Right lobe of liver (tissue), 6 donors: ENCODE measurements at regions not wholly inside any gene's neighbourhood (a gene's known extent, or its start where the extent isn't known, plus 50 kb on each side); places are given as distances from the start of the nearest gene placed in this dataset.

Experiments
- ATAC-seq, 4 donors: fragments of 200-7000 bp; cut with Tn5 transposase; one replicate each; pipeline ENCODE4 v1.9.1; 2020; ENCODE audit warnings: mild to moderate bottlenecking in 4 of 4, moderate library complexity in 4 of 4
- DNase-seq, 3 donors: peaks; one replicate each; pipeline ENCODE4 v3.0.0-alpha.2; 2020
- H3K27ac ChIP-seq, 3 donors: fragments of 200-600 bp; one replicate each; pipeline ENCODE4 v1.8.0; 2022
- H3K27me3 ChIP-seq, 2 donors: fragments of 200-600 bp; one replicate each; pipeline ENCODE4 v1.8.0; 2022
- H3K36me3 ChIP-seq, 4 donors: fragments of 200-600 bp; sonication (generic) in 1 of 4; one replicate each; pipeline versions ENCODE4 v1.5.1 to v1.8.0; 2017 to 2022; ENCODE audit warnings: control low read depth in 1 of 4
- H3K4me1 ChIP-seq, 4 donors: fragments of 200-600 bp; sonication (generic) in 1 of 4; one replicate each; pipeline versions ENCODE4 v1.5.1 to v1.8.0; 2017 to 2022; ENCODE audit warnings: control low read depth in 1 of 4
- H3K4me3 ChIP-seq, 3 donors: fragments of 200-600 bp; one replicate each; pipeline ENCODE4 v1.8.0; 2022
- H3K9me3 ChIP-seq, 4 donors: fragments of 200-600 bp; sonication (generic) in 1 of 4; one replicate each; pipeline versions ENCODE4 v1.5.1 to v1.8.0; 2017 to 2022; ENCODE audit warnings: control low read depth in 1 of 4
- POLR2A ChIP-seq: fragments of 450-650 bp; IDR thresholded peaks from one replicate; pipeline ENCODE4 v1.6.1; 2017; ENCODE audit warnings: antibody characterized with exemption, mild to moderate bottlenecking
- WGBS: methylation state at CpG from one replicate; pipeline ENCODE4 v1.1.6; 2018; ENCODE audit warnings: low coverage, low lambda C conversion rate; ENCODE audit not compliant: insufficient coverage; ENCODE audit errors: missing lambda C conversion rate; 5-methylcytosine and 5-hydroxymethylcytosine counted together
- intact Hi-C, 2 donors: fragments of 100-400 bp; cut with DNase I; formaldehyde crosslinking; loops; one replicate each; pipeline versions ENCODE4 v1.11.2 to v1.14.1; 2022
- TF ChIP-seq, protein P1 (sequence below), 4 donors: fragments of 200-600 bp in 3 of 4; fragments of 450-650 bp in 1 of 4; IDR thresholded peaks; one replicate each; pipeline versions ENCODE4 v1.5.1 to v1.8.0; 2016 to 2022; ENCODE audit warnings: antibody characterized with exemption in 4 of 4, mild to moderate bottlenecking in 2 of 4
- donor health status: DM: no; HTN: yes; CAD: no.
- donor health status: DM: no; HTN: no; CAD: no.
- donor health status: DM: no; HTN: no; CAD: no.
- donor health status: DM: no; HTN: yes; CAD: no.
- donor health status: DM: no; HTN: yes; CAD: no.

DNA sequence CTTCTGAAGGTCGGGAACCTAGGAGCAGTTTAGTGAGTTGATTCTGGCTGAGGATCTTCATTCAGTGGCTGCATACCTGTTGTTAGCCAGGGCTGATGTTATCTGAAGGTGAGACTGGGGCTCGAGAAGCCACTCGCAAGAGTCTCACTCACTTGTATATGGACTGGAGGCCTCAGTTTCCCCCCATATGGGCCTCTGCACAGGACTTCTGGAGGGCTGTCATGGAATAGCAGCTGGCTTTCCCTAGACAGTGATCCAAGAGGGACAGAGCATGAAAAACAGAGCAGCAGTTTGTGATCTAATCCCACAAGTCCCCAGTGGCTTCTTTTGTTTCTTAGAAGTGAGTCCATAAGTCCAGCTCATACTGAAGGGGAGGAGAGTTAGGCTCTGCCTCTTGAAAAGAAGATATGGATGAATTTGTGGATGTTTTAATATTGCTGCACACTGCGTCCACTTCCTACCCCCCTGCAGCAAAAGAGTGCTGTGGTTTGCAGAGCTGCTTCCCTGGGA is 623.4 kb downstream of the CDH26 start:
- no peak for ATAC-seq
- 78% methylated on average over 2 of the region's 4 CpGs for WGBS
- intact Hi-C loops: no loop called here

DNA sequence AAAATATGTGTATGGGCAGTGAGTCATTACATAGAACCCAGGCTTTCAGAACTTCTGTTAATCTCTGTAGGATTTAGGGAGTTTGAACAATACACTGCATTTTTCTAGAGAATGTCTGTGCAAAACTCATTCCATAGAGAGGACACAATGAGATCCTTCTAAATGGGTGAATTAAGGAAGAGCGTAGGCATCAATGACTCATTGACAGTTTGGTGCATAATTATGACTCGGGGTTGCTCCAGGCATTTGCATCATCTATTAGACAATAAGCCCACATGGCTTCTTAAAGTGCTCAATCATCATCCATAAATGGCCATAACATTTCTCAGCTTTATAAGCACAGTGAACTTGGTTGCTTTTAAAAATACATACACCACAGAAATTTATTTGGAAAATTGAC is 625.5 kb downstream of the CDH26 start:
- no peaks in the 10 kb centered on the region for H3K9me3 ChIP-seq
- H3K4me1 ChIP-seq: no peaks in the 10 kb centered on the region
- 48% methylated on average over 2 of the region's 2 CpGs for WGBS
- no peak for ATAC-seq
- H3K27ac ChIP-seq: no peak overlapping the region
- H3K4me3 ChIP-seq: no peak overlapping the region
- no peaks in the 10 kb centered on the region for H3K36me3 ChIP-seq
- H3K27me3 ChIP-seq: no peaks in the 10 kb centered on the region
- TF ChIP-seq POLR2A: no peak
- TF ChIP-seq, protein P1, sequence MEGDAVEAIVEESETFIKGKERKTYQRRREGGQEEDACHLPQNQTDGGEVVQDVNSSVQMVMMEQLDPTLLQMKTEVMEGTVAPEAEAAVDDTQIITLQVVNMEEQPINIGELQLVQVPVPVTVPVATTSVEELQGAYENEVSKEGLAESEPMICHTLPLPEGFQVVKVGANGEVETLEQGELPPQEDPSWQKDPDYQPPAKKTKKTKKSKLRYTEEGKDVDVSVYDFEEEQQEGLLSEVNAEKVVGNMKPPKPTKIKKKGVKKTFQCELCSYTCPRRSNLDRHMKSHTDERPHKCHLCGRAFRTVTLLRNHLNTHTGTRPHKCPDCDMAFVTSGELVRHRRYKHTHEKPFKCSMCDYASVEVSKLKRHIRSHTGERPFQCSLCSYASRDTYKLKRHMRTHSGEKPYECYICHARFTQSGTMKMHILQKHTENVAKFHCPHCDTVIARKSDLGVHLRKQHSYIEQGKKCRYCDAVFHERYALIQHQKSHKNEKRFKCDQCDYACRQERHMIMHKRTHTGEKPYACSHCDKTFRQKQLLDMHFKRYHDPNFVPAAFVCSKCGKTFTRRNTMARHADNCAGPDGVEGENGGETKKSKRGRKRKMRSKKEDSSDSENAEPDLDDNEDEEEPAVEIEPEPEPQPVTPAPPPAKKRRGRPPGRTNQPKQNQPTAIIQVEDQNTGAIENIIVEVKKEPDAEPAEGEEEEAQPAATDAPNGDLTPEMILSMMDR (IDR thresholded peaks at IDR 0.05): no peak
- no peak for DNase-seq
- intact Hi-C loops: no loop called here

More for the DNA sequence above, 623.4 kb downstream of the CDH26 start:
- Histone ChIP-seq H3K36me3 (no peaks in the 10 kb centered on the region), H3K4me1 (no peaks in the 10 kb centered on the region), H3K9me3 (no peaks in the 10 kb centered on the region), H3K4me3 (no peak overlapping the region), H3K27ac (no peak overlapping the region), H3K27me3 (no peaks in the 10 kb centered on the region)
- no peak for TF ChIP-seq POLR2A
- TF ChIP-seq, protein P1 (IDR thresholded peaks at IDR 0.05): no peak
- DNase-seq: no peak

DNA sequence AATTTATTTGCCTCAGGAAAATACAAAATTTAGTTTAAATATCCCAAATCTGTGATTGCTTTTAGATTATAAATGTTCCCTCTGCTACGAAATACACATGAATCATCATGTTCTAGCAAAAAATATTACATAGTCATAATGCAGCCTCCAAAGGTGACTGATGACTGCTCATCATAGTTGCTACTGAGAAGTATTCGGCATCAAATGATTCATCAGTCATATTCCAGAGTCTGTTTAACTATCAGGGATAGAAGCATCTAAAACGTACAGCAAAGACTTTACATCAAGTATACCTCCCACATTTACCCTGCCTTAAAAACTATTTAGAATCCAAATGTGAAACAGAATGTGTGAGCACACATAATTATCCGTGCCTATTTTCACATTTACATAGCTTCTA is 626.0 kb downstream of the CDH26 start:
- WGBS: 44% methylated on average over 4 of the region's 4 CpGs
- Histone ChIP-seq H3K4me1 (no peaks in the 10 kb centered on the region), H3K4me3 (no peak overlapping the region), H3K9me3 (no peaks in the 10 kb centered on the region), H3K27me3 (no peaks in the 10 kb centered on the region), H3K27ac (no peak overlapping the region), H3K36me3 (no peaks in the 10 kb centered on the region)
- TF ChIP-seq, protein P1 (IDR thresholded peaks at IDR 0.05): no peak
- no peak for TF ChIP-seq POLR2A
- ATAC-seq: no peak
- no peak for DNase-seq
- intact Hi-C loops: no loop called here

DNA sequence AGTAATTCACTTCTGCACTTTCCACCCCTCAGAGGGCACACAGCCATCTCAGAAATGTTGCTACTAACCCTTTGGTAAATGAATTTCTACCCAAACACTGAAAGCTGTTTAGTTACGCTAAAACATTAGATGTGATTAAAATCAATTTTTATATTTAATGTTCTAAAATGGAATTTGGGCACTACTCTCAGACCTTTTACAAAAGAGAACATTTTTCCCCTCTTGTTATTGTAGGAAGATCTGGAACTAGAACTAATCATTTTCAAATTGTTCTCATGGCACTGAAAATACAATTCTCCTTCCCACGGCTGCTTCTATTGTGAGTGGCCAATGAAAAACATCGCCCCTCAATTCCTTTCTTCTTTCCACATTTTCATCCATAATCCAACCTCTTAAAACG is 627.4 kb downstream of the CDH26 start:
- no peak for DNase-seq
- WGBS: 57% methylated on average over 4 of the region's 4 CpGs
- Histone ChIP-seq H3K36me3 (no peaks in the 10 kb centered on the region), H3K27me3 (no peaks in the 10 kb centered on the region), H3K4me3 (no peak overlapping the region), H3K27ac (no peak overlapping the region), H3K9me3 (no peaks in the 10 kb centered on the region), H3K4me1 (no peaks in the 10 kb centered on the region)
- intact Hi-C loops: no loop called here
- TF ChIP-seq, protein P1 (IDR thresholded peaks at IDR 0.05): no peak
- TF ChIP-seq POLR2A: no peak
- no peak for ATAC-seq
